Liver (tissue), 8 donors: ENCODE measurements at regions not wholly inside any gene's neighbourhood (a gene's known extent, or its start where the extent isn't known, plus 50 kb on each side); places are given as distances from the start of the nearest gene placed in this dataset.

Experiments
- DNase-seq: peaks from one replicate; pipeline ENCODE4 v3.0.0-alpha.2; 2017; ENCODE audit warnings: low spot score
- H3K27ac ChIP-seq, 2 donors: one replicate each; pipeline ENCODE4 v1.7.0; 2013; ENCODE audit warnings: inconsistent platforms in 2 of 2, low read length in 2 of 2, control low read depth in 1 of 2, low read depth in 1 of 2, mild to moderate bottlenecking in 1 of 2
- H3K27me3 ChIP-seq, 4 donors: one replicate each; pipeline versions ENCODE4 v1.6.1 to v1.7.0; 2013; ENCODE audit warnings: low read length in 3 of 4, inconsistent platforms in 1 of 4, mild to moderate bottlenecking in 1 of 4, moderate library complexity in 1 of 4; ENCODE audit not compliant: control insufficient read depth in 4 of 4, insufficient read depth in 4 of 4
- H3K36me3 ChIP-seq, 4 donors: one replicate each; pipeline versions ENCODE4 v1.6.1 to v1.7.0; 2013; ENCODE audit warnings: low read length in 3 of 4, mild to moderate bottlenecking in 3 of 4, low read depth in 1 of 4, moderate library complexity in 1 of 4; ENCODE audit not compliant: control insufficient read depth in 4 of 4, insufficient read depth in 3 of 4
- H3K4me1 ChIP-seq, 4 donors: one replicate each; pipeline versions ENCODE4 v1.6.1 to v1.7.0; 2013; ENCODE audit warnings: low read length in 3 of 4, mild to moderate bottlenecking in 3 of 4, moderate library complexity in 1 of 4; ENCODE audit not compliant: control insufficient read depth in 4 of 4, insufficient read depth in 4 of 4
- H3K4me3 ChIP-seq, 3 donors: one replicate each; pipeline versions ENCODE4 v1.6.1 to v1.7.0; 2013; ENCODE audit warnings: low read length in 3 of 3, control low read depth in 1 of 3, low read depth in 1 of 3, mild to moderate bottlenecking in 1 of 3
- H3K9ac ChIP-seq, 2 donors: one replicate each; pipeline ENCODE4 v1.7.0; 2013; ENCODE audit warnings: low read length in 2 of 2, mild to moderate bottlenecking in 2 of 2, moderate library complexity in 2 of 2, control low read depth in 1 of 2, low read depth in 1 of 2
- H3K9me3 ChIP-seq, 4 donors: one replicate each; pipeline versions ENCODE4 v1.6.1 to v1.7.0; 2013; ENCODE audit warnings: low read length in 3 of 4; ENCODE audit not compliant: control insufficient read depth in 4 of 4
- CTCF ChIP-seq: fragments of 150-350 bp; IDR thresholded peaks from 2 replicates; pipeline ENCODE4 v1.5.1; 2017; ENCODE audit warnings: improper control_type of control experiment, low read depth, low read length; ENCODE audit not compliant: missing input control
- EGR1 ChIP-seq, 2 donors: IDR thresholded peaks; 2 replicates each; pipeline ENCODE4 v1.6.1; 2016 to 2018; ENCODE audit warnings: antibody characterized with exemption in 2 of 2, low read depth in 2 of 2
- FOXA1 ChIP-seq: IDR thresholded peaks from 2 replicates; pipeline ENCODE4 v1.6.1; 2016; ENCODE audit warnings: antibody characterized with exemption
- FOXA2 ChIP-seq: IDR thresholded peaks from 2 replicates; pipeline ENCODE4 v1.6.1; 2016; ENCODE audit warnings: antibody characterized with exemption
- GABPA ChIP-seq, 2 donors: IDR thresholded peaks in 1 of 2; conservative IDR thresholded peaks in 1 of 2; 2 replicates each; pipeline ENCODE4 v1.6.1; 2016; ENCODE audit warnings: antibody characterized with exemption in 2 of 2, mild to moderate bottlenecking in 1 of 2, moderate library complexity in 1 of 2
- HNF4A ChIP-seq, 2 donors: conservative IDR thresholded peaks; 2 replicates each; pipeline ENCODE4 v1.6.1; 2016; ENCODE audit warnings: antibody characterized with exemption in 2 of 2, mild to moderate bottlenecking in 2 of 2
- HNF4G ChIP-seq: IDR thresholded peaks from 2 replicates; pipeline ENCODE4 v1.6.1; 2016; ENCODE audit warnings: antibody characterized with exemption
- JUND ChIP-seq, 2 donors: IDR thresholded peaks; 2 replicates each; pipeline ENCODE4 v1.6.1; 2016; ENCODE audit warnings: antibody characterized with exemption in 2 of 2
- MAX ChIP-seq: IDR thresholded peaks from 2 replicates; pipeline ENCODE4 v1.6.1; 2016; ENCODE audit warnings: antibody characterized with exemption
- NR2F2 ChIP-seq: IDR thresholded peaks from 2 replicates; pipeline ENCODE4 v1.6.1; 2016; ENCODE audit warnings: antibody characterized with exemption
- RAD21 ChIP-seq, 2 donors: IDR thresholded peaks; 2 replicates each; pipeline ENCODE4 v1.6.1; 2016; ENCODE audit warnings: antibody characterized with exemption in 2 of 2, mild to moderate bottlenecking in 2 of 2
- RXRA ChIP-seq, 2 donors: IDR thresholded peaks; 2 replicates each; pipeline ENCODE4 v1.6.1; 2017 to 2018; ENCODE audit warnings: antibody characterized with exemption in 2 of 2, mild to moderate bottlenecking in 1 of 2
- SP1 ChIP-seq: IDR thresholded peaks from 2 replicates; pipeline ENCODE4 v1.6.1; 2018; ENCODE audit warnings: antibody characterized with exemption, mild to moderate bottlenecking
- TAF1 ChIP-seq: conservative IDR thresholded peaks from 2 replicates; pipeline ENCODE4 v1.6.1; 2016; ENCODE audit warnings: antibody characterized with exemption, mild to moderate bottlenecking
- YY1 ChIP-seq: IDR thresholded peaks from 2 replicates; pipeline ENCODE4 v1.6.1; 2016; ENCODE audit warnings: antibody characterized with exemption, mild to moderate bottlenecking
- ZBTB33 ChIP-seq: IDR thresholded peaks from 2 replicates; pipeline ENCODE4 v1.6.1; 2016; ENCODE audit warnings: antibody characterized with exemption
- WGBS: extraction: QIAGEN DNeasy Blood & Tissue Kit; methylation state at CpG from one replicate; pipeline ENCODE4 v1.1.7; 2013; 5-methylcytosine and 5-hydroxymethylcytosine counted together
- TF ChIP-seq, protein P1 (sequence below): IDR thresholded peaks from 2 replicates; pipeline ENCODE4 v1.6.1; 2016; ENCODE audit warnings: antibody characterized with exemption
- TF ChIP-seq, protein P2 (sequence below): IDR thresholded peaks from 2 replicates; pipeline ENCODE4 v1.6.1; 2016; ENCODE audit warnings: antibody characterized with exemption, mild to moderate bottlenecking
- donor health status: healthy.
- donor health status: healthy.
- donor health status: healthy.
- donor health status: healthy.
- donor health status: healthy.

DNA sequence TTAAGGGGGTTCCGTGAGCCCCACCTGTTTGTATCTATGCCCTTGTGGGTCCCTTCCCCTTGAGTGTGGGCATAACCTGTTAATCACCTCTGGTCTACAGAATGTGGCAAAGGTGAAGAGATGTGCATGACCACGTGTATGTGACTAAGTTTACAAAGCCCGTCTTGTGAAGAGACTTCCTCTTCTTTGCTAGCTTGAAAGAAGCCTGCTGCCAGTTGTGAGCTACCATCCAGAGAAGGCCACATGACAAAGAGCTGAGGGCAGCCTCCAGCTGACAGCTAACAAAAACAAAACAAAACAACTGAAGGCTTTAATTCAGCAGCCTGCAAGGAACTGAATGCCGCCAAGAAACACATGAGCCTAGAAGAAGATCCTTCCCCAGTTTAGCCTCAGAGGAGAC lies 112.0 kb downstream of the AXIN2 start:
- TF ChIP-seq RAD21 (IDR thresholded peaks at IDR 0.05) (no peak), MAX (no peak), GABPA (IDR thresholded peaks at IDR 0.05 in 1 of 2, conservative IDR thresholded peaks at IDR 0.05 in 1 of 2) (no peak), HNF4G (no peak), NR2F2 (no peak), FOXA1 (no peak), FOXA2 (no peak), RXRA (IDR thresholded peaks at IDR 0.05) (no peak)
- TF ChIP-seq, protein P1, sequence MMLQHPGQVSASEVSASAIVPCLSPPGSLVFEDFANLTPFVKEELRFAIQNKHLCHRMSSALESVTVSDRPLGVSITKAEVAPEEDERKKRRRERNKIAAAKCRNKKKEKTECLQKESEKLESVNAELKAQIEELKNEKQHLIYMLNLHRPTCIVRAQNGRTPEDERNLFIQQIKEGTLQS: no peak
- 85% methylated on average over 4 of the region's 4 CpGs for WGBS
- no peak overlapping the region for H3K4me3 ChIP-seq

DNA sequence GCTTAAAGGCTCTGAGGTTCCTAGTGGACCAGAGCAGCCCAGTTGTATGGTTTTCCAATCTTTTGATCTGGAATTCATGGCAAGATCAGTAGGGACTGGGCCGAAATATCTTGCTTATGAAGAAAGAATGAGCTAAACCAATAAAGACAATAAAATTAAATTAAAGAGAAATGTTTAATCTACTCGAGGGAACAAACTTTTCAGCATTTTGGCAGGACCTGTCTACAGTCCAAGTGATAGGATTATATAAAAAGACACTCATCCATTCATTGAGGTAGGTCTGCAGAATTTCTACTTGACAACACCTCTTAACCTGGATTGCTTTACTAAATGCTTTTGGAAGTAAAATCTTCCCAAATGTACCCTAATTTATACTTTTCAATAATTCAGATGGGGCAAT lies 113.6 kb downstream of the AXIN2 start:
- no peak for DNase-seq
- 15% methylated on average over 2 of the region's 2 CpGs for WGBS
- Histone ChIP-seq H3K4me1 (no peaks in the 10 kb centered on the region), H3K36me3 (no peaks in the 10 kb centered on the region), H3K27me3 (peaks cover 0 to 6% (median 0%) of the 10 kb centered on the region in 4 donors), H3K27ac (no peak overlapping the region), H3K9me3 (no peaks in the 10 kb centered on the region), H3K4me3 (no peak overlapping the region), H3K9ac (no peak overlapping the region)
- TF ChIP-seq HNF4A (conservative IDR thresholded peaks at IDR 0.05): no peak
- TF ChIP-seq, protein P2, sequence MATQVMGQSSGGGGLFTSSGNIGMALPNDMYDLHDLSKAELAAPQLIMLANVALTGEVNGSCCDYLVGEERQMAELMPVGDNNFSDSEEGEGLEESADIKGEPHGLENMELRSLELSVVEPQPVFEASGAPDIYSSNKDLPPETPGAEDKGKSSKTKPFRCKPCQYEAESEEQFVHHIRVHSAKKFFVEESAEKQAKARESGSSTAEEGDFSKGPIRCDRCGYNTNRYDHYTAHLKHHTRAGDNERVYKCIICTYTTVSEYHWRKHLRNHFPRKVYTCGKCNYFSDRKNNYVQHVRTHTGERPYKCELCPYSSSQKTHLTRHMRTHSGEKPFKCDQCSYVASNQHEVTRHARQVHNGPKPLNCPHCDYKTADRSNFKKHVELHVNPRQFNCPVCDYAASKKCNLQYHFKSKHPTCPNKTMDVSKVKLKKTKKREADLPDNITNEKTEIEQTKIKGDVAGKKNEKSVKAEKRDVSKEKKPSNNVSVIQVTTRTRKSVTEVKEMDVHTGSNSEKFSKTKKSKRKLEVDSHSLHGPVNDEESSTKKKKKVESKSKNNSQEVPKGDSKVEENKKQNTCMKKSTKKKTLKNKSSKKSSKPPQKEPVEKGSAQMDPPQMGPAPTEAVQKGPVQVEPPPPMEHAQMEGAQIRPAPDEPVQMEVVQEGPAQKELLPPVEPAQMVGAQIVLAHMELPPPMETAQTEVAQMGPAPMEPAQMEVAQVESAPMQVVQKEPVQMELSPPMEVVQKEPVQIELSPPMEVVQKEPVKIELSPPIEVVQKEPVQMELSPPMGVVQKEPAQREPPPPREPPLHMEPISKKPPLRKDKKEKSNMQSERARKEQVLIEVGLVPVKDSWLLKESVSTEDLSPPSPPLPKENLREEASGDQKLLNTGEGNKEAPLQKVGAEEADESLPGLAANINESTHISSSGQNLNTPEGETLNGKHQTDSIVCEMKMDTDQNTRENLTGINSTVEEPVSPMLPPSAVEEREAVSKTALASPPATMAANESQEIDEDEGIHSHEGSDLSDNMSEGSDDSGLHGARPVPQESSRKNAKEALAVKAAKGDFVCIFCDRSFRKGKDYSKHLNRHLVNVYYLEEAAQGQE: no peak
- no peak for TF ChIP-seq YY1
- no peak for TF ChIP-seq HNF4G
- TF ChIP-seq RAD21 (IDR thresholded peaks at IDR 0.05): no peak
- TF ChIP-seq RXRA (IDR thresholded peaks at IDR 0.05): no peak
- TF ChIP-seq GABPA (IDR thresholded peaks at IDR 0.05 in 1 of 2, conservative IDR thresholded peaks at IDR 0.05 in 1 of 2): no peak
- TF ChIP-seq NR2F2: no peak
- no peak for TF ChIP-seq FOXA1
- TF ChIP-seq FOXA2: no peak
- TF ChIP-seq CTCF: no peak
- TF ChIP-seq JUND (IDR thresholded peaks at IDR 0.05): no peak
- TF ChIP-seq, protein P1: no peak
- no peak for TF ChIP-seq ZBTB33
- no peak for TF ChIP-seq TAF1
- no peak for TF ChIP-seq SP1
- no peak for TF ChIP-seq EGR1 (IDR thresholded peaks at IDR 0.05; ENCODE audit: low read depth in 2 of 2)
- TF ChIP-seq MAX: no peak

More for the DNA sequence above, 112.0 kb downstream of the AXIN2 start:
- H3K27ac ChIP-seq: no peak overlapping the region
- DNase-seq: no peak
- no peak overlapping the region for H3K9ac ChIP-seq
- no peaks in the 10 kb centered on the region for H3K36me3 ChIP-seq
- H3K9me3 ChIP-seq: no peaks in the 10 kb centered on the region
- peaks cover 0 to 3% (median 0%) of the 10 kb centered on the region in 4 donors for H3K27me3 ChIP-seq
- no peaks in the 10 kb centered on the region for H3K4me1 ChIP-seq
